GM12878 (cell line): ENCODE measurements at regions not wholly inside any gene's neighbourhood (a gene's known extent, or its start where the extent isn't known, plus 50 kb on each side); places are given as distances from the start of the nearest gene placed in this dataset.

ENCODE experiments used
- BMI1 ChIP-seq: fragments of 450-650 bp; IDR thresholded peaks from 2 replicates; pipeline ENCODE4 v1.6.1; 2016; ENCODE audit warnings: mild to moderate bottlenecking, moderate library complexity, borderline replicate concordance
- CTCF ChIP-seq, 3 experiments: IDR thresholded peaks in 2 of 3; conservative IDR thresholded peaks in 1 of 3; 2 replicates each; pipeline ENCODE4 v1.5.1; 2011; ENCODE audit warnings: low read depth in 3 of 3, low read length in 3 of 3, mild to moderate bottlenecking in 3 of 3, control low read depth in 2 of 3, moderate library complexity in 2 of 3, inconsistent platforms in 1 of 3, mixed read lengths in 1 of 3; ENCODE audit not compliant: control insufficient read depth in 2 of 3, insufficient read depth in 1 of 3; ENCODE audit errors: extremely low read depth in 1 of 3
- DPF2 ChIP-seq: fragments of 450-650 bp; IDR thresholded peaks from 2 replicates; pipeline ENCODE4 v1.6.1; 2017; ENCODE audit warnings: mild to moderate bottlenecking
- EZH2 ChIP-seq: IDR thresholded peaks from 2 replicates; pipeline ENCODE4 v1.6.1; 2012; ENCODE audit warnings: low read depth, mild to moderate bottlenecking, control low read depth, inconsistent platforms, low read length, borderline replicate concordance; ENCODE audit not compliant: control insufficient read depth
- HDAC6 ChIP-seq: fragments of 200-600 bp; sonication (generic); IDR thresholded peaks from one replicate; pipeline ENCODE4 v1.8.0; 2017; ENCODE audit warnings: antibody characterized with exemption; ENCODE audit not compliant: unreplicated experiment
- MYC ChIP-seq: IDR thresholded peaks from 2 replicates; pipeline ENCODE4 v1.6.1; 2011; ENCODE audit warnings: mild to moderate bottlenecking, low read length, moderate library complexity, inconsistent platforms; ENCODE audit not compliant: insufficient read depth, insufficient replicate concordance, insufficient read length, severe bottlenecking
- SIN3A ChIP-seq: IDR thresholded peaks from 2 replicates; pipeline ENCODE4 v1.6.1; 2012; ENCODE audit warnings: low read depth, low read length, improper control_type of control experiment
- ZBTB11 ChIP-seq: fragments of 450-650 bp; formaldehyde crosslinking; IDR thresholded peaks from 2 replicates; pipeline ENCODE4 v1.5.0; 2022; ENCODE audit warnings: mild to moderate bottlenecking, missing genetic modification characterization

GRCh38 chr1:233547726-233548125, 66.2 kb upstream of the KCNK1 start:
- no peak for TF ChIP-seq DPF2
- no peak for TF ChIP-seq MYC
- no peak for TF ChIP-seq EZH2
- no peak for TF ChIP-seq CTCF (IDR thresholded peaks at IDR 0.05 in 2 of 3, conservative IDR thresholded peaks at IDR 0.05 in 1 of 3; ENCODE audit: control insufficient read depth in 2 of 3, extremely low read depth in 1 of 3, insufficient read depth in 1 of 3, low read depth in 3 of 3, low read length in 3 of 3)
- no peak for TF ChIP-seq HDAC6
- TF ChIP-seq SIN3A: no peak
- TF ChIP-seq ZBTB11: no peak
- no peak for TF ChIP-seq BMI1
